ENCODE measurements at regions not wholly inside any gene's neighbourhood (a gene's known extent, or its start where the extent isn't known, plus 50 kb on each side); places are given as distances from the start of the nearest gene placed in this dataset.

DNA sequence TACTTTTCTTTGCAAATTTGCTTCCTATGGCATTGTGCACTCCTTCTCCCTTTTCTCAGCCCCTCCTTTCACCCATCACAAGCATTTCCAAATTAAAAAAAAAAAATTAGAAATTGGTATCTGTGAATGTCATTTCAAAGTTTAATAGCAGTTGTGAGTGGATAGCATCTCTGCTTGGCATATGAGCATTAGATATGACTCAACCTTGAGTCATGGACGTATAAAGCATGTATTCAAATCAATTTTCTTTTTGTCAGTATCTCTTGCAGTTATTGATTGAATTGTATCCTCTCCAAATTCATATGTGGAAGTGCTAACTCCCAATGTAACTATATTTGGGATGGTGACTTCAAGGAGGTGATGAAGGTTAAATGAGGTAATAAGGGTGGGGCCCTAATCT lies 60.1 kb upstream of the MAP3K7 start:
- no peak for FAIRE-seq
- DNase-seq (ENCODE audit: extremely low spot score, insufficient read length, low read depth): no peak

DNA sequence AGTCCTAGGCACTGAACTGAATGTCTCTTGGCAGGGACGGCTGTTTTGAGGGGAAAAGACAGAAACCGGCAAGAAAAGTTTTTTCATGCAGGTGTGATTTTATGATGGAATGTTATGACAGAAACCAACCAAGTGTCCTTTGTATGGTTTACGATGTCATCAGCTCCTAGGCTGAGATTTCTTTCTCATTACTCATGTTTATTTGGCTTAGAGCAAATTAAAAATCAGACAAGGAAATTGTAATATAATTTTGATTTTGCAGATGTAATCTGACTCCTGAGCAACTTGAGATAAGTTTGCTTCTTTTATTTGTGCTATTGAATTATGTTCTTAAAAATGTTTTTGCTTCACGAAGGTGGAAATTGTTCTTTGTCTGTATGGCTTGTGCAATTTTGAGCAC lies 58.8 kb upstream of the MAP3K7 start:
- no peak for DNase-seq (ENCODE audit: extremely low spot score, insufficient read length, low read depth)
- FAIRE-seq: no peak

- FAIRE-seq (no peak), DNase-seq (ENCODE audit: extremely low spot score, insufficient read length, low read depth) (no peak)
Measured at GRCh38 chr6:90644492-90644891, 57.6 kb upstream of the MAP3K7 start.

DNA sequence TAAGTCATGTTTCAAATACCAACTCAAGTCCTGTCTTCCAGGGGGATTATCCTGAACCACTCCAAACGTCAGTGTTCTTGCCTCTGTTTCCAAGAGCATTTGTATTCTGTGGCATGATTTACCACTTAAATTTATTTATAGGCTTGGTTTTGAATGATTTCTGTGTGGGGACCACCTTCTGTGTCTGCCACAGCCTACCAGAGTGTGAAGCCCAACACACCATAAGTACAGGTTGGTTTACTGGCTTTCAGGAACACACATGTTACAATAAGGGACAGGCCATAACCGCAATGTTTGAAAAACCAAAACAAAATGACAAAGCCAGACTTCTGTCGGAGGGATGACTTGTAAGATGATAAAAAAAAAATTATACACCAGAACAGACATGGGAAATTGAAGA lies 56.5 kb upstream of the MAP3K7 start:
- DNase-seq (ENCODE audit: extremely low spot score, insufficient read length, low read depth): no peak
- no peak for FAIRE-seq

- DNase-seq (ENCODE audit: extremely low spot score, insufficient read length, low read depth) (no peak), FAIRE-seq (no peak)
Measured at GRCh38 chr6:90637320-90637719, 50.4 kb upstream of the MAP3K7 start.

Data from GM18507 (cell line).